GM19438 (cell line): ENCODE measurements at regions not wholly inside any gene's neighbourhood (a gene's known extent, or its start where the extent isn't known, plus 50 kb on each side); places are given as distances from the start of the nearest gene placed in this dataset.
"Not testable (repeated sequence)": the region's sequence is repeated elsewhere in the genome, so short reads cannot be mapped to it uniquely, and the experiment has no call there.

Source experiments
- ATAC-seq: cut with Tn5 transposase; IDR thresholded peaks from one replicate; pipeline ENCODE4 v1.9.1; 2021; ENCODE audit warnings: low read depth; ENCODE audit not compliant: unreplicated experiment

DNA sequence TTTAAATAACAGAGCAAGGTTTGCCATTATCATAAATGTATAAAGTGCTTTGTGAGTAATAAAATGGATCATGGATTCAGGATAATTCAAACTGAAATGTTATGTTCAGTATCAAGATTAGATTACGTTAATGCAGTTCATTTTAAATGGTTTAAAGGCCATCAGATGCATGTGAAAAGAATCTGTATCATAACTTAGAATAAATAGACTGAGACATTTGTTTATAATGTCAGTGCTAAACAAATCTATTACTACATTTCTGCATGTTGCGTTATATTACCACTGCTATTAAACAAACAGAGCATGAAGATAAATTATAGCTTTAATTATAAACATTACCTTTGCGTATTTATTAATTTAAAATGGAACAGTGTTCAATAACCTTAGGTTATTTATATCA is 160.2 kb downstream of the TOX3 start:
- ATAC-seq: no peak

DNA sequence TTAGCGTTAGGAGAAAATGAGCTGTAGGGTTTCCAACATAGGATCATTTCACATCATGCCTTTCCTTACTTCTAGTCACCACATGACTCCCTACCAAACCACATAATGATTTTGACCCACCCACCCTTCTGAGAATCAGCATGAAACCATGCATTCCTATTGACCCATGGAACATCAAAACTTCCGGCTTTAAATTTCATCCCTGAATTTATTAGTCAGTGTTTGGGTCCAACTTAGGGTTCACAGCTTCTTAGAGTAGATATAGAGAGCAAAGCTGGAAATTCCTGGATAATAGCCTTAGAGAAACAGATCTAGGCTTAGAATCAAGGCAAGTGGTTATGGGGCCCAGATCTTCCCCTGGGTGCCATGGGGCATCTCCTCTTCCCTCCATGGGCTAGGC is 162.6 kb downstream of the TOX3 start:
- ATAC-seq: no peak

DNA sequence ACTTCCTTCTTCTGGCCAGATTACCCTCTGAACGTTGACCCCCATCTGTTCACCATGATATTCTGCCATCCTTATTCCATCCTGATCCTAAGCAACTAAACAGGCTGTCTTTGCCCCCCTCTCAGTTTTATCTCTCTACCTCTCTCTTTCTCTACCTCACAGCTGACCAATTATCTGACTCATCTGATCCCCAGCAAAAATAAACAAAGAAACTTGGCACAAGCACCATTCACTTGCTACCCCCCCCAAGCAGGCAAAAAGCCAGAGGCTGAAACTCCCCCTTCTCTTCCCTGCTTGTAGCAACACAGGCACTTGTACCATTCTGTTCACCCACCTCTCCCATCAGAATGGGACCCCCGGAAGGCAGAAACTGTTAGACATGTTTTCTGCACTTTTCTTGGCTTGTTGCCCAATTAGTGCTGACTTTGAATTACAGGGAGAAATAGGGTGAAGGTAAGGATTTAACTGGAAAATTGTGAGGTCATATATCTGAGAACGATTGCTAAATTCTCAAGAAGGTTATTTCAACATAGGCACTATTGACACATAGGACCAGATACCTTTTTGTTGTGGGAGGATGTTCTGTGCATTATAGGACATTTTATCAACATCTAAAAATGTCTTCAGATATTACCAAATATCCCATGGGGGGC is 163.2 kb downstream of the TOX3 start:
- ATAC-seq: no peak

DNA sequence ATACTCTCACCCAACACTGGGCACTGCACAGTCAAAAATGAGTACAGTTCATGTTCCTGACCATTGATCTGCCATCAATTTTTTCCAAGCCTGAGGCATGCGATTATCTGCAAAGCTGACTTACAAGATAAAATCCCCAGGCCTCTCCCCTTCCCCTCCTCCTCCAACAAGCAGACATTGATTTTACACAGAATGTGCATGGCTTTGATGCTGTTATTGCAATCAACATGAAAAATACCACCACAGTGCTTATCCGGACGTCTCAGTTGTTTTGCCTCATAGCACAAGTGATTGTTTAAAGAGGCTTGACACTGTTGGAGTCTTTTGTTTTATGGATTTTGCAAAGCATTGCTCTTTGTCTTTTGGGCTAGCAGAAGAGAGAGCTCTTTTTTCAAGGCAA is 163.8 kb downstream of the TOX3 start:
- ATAC-seq: no peak

DNA sequence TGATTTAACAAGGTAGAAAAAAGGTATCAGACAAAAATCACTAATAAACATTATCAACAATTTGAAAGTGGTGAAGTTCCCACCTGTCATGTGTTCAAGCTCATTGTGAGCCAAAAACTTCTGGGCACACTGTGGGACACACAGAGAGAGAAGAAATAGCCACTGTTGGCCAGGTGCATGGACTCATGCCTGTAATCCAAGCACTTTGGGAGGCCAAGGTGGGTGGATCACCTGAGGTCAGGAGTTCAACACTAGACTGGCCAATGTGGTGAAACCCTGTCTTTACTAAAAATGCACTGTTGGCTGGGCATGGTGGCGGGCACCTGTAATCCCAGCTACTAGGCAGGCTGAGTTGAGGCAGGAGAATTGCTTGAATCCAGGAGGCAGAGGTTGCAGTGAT is 167.4 kb downstream of the TOX3 start:
- ATAC-seq: no peak

DNA sequence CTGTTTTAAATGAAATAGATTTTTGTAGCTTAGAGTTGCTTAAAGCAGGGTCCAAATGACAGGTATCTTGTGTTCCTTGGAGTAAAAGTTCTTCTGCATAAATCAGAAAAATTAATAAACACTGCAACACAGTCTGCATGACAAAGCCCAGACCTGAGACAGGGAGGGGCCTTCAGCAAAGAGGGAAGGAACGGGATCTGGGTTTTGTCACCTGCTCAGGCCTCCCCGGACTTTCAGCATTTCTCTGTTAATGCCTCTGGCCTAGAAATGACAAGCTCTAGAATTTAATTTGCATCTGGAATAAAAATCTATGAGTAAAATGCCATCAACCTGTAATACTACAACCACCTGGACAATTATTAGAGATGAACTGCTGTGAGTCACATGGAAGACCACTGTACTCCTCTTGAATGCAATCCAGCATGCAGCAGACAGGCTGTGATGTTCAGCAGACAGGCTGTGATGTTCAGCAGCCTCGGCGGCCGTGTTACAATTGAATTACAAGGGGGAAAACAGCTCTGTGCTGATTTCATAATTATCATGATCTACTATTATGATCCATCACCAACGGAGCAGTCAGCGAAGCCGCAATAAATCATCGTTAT is 170.2 kb downstream of the TOX3 start:
- no peak for ATAC-seq

DNA sequence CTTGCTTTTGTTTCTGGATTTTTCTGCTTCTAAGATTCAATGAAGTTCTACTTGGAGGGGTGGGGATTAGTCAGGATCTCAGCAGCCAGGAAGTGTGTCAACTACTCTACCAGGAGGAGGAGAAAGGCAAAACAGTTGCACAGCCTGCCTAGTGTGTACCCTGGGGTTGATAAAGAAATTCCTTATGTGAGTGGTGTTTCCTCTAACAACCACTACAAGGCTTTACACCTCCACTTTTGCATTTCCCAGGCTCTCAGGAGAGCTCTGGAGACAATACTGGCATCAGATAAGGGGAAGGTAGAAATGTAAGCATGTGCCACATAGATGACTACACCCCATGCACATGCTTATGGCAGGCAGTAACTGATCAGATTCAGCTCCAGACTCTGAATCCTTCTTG is 174.6 kb downstream of the TOX3 start:
- ATAC-seq: no peak

DNA sequence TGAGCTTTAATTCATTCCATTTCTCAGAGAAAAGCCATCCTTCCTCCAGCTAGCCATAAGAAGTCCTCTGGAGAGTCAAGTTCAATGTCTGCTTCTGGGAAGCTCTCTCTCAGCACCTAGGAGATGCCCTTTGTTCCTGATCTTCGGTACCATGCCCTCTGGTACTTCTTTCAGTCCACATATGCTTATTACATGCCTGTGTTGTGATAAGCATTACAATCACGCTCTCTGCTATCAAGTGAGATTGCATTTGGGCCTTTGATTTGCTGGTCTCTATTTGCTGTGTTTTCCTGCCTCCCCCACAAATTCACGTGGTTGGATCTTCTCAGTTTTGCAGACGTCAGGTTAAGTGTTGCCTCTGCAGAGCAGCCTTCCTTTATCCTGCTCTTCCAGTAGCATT is 178.1 kb downstream of the TOX3 start:
- ATAC-seq: no peak

DNA sequence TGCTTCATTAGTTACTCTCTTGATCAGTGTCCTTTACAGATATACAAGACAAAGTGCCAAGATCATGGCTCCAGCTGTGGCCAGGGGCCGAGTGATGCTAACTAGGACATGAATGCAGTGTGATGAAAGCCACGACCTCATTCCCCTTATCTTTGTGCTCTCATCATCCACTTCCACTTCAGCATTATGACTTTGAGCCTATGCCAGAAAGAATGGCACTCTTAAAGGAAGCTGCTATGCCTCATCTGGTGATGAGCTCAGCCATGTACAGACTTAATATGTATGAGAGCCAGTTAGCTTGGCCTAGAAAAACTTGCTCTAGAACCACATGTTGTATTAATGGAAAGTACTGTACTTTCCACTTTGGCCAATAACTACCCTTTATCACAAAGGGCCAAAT is 179.1 kb downstream of the TOX3 start:
- no peak for ATAC-seq

DNA sequence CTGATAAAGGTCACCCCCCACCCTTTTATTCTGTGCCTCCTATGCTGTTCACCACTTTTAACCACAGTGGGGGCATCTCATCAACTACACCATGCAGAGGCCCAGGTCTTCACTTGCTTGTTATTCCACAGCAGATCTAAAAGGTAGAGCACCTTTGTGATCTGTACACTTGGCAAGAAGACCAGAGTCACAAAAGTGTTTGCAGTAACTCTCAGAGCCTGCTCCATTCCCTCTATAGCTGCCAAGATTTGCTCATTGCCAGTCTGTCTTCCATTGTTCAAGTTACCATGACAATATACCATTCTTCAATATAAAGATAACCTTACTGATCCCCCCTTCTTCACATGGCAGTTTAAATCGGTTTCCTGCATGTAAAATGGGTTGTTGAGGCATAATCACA is 180.0 kb downstream of the TOX3 start:
- no peak for ATAC-seq

DNA sequence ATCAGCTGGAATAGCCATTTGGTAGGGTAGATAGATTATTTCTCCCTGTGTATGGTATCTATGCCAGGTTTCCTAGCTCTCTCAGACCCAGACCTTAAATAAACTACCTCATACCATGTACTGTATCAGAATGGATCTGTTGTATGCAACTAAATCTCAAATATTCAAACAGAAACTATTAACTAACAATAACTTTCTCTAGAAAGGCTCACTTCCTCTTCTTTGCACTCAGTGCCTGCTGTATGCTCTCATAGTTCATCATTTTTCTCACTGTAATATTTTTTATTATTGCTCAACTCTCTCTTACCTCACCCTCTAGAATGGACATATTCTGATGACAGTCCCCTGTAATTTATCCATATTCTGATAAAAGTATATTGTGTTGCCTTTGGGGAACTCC is 182.4 kb downstream of the TOX3 start:
- ATAC-seq: no peak

DNA sequence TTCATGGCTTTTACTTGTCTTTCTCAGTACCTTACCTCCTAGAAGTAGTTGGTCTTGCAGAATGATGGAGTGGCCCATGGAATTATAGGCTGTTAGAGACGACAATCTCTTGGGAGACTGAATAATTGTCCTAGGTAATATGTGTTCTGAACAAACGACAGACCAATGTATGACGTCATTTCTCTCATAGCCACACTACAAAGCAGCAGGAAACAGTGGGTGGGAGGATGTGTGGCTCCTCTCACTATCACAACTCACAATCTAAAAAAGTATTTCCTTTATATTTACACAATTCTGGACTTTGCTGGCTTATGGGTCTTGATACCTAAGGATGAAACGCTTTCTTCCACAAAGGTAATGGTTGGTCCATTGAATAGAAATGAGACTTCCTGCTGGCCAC is 183.9 kb downstream of the TOX3 start:
- ATAC-seq: no peak

DNA sequence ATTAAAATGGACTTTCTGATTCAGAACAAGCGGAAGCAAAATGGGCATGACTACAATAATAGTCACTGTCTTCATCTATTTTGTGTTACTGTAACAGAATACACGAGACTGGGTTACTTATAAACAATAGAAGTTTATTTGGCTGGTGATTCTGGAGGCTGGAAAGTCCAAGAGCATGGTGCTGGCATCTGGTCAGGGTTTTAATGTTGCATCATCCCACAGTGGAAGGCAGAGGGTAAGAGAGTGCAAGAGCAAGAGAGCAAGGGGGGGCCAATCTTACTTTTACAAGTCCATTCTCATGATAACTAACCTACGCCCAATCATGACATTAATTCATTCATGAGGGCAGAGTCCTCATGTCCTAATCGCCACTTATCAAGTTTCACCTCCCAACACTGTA is 189.2 kb downstream of the TOX3 start:
- no peak for ATAC-seq

DNA sequence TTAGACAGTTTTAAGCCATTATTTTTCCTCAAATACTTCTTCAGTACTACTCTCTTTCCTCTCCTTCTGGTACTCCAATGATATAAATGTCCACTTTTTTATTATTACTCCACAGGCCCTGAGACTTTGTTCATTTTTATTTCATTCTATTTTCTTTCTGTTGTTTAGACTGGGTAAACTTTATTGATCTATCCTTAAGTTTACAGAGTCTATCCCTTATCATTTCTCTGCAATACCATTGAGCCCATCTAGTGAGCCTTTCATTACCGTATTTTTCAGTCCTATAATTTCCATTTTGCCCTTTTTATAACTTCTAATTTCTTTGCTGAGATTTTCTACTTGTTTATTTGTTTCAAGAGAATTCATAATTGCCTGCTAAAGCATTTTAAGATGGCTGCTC is 193.7 kb downstream of the TOX3 start:
- ATAC-seq: no peak

DNA sequence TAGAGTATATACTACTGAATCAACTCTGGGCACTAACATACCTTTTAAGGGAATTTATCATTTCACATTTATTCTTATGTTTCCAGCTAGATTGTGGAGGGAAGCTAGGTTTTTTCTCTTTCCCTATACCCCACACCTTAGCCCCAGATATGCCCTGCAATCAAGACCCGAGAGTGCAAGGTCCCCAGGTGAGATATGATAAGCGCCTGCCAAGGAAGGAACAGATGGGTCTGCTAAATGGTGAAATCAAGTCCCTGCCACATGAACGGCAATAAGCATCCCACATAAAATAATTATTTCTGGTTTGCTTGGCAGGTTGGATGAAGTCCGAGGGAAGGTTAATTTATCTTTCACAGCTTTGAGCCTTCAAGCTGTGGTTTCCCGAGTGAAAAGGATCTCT is 195.5 kb downstream of the TOX3 start:
- ATAC-seq: no peak

DNA sequence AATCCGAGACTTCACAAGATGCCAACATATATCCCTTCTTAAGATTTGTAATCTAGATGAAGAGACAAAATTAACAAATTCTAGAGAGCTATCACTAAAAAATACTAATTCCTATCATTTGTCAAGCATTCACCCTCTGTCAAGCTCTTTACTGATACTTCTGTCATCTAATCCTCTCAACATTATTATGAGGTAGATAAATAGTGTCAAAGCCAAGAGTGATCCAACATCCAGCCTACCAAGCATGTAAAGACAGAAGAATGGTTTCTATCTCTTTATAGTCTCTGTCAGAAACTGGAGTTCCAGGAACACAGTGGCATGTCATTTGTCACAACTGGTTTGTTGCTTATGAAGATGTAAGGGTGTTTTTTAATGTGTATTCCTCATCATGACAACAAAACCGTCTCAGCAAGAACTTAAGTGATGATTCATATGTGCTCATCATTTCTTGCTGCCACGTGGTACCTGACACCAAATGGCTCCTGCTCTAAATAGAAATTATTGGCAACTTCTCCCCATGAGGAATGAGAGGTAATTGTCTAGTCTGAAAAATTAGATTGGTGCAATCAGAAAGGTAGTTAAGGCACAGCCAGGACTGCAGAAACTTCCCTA is 196.8 kb downstream of the TOX3 start:
- ATAC-seq: no peak

DNA sequence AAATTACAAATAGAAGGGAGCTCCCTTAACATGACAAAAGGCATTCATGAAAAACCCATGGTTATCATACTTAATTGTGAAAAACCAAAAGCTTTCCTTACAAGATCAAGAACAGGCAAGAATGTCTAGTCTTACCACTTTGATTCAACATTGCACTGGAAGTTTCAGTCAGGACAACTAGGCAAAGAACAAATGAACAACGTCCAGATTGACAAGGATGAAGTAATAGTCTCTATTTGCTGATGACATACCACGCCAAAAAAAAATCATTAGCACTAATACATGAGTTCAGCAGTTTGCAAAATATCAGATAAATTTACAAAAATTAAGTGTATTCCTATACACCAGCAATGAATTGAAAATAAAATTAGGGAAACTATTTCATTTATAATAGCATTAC is 200.2 kb downstream of the TOX3 start:
- ATAC-seq: no peak

DNA sequence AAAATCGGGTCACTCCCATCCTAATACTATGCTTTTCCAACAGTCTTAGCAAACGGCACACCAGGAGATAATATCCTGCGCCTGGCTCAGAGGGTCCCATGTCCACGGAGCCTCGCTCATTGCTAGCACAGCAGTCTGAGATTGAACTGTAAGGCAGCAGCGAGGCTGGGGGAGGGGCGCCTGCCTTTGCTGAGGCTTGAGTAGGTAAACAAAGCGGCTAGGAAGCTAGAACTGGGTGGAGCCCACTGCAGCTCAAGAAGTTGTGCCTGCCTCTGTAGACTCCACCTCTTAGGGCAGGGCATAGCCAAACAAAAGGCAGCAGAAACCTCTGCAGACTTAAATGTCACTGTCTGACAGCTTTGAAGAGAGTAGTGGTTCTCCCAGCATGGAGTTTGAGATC is 213.3 kb downstream of the TOX3 start:
- not testable (repeated sequence) for ATAC-seq

DNA sequence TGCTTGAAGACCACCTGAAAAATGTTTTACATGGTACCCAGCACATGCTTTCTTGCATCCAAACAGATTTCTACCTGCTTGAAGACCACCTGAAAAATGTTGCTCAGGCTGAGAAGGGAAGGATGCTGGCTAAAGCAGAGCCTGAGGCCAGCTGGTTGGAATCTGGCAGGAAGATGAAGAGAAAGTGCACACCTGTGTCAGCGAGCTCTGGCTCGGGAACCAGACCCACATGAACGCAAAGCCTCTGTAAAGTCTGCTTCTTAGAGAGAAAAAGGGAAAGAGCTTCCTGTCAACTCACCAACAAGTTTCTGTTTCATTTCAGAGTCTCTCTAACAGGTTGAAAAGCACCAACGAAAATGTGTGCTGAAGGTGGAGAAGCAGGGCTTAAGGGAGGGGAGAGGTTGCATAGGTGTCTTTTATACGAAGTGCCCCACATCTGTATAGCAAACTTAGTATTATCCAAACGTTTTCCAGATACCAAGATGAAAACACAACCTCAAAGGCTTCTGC is 226.0 kb downstream of the TOX3 start:
- no peak for ATAC-seq

DNA sequence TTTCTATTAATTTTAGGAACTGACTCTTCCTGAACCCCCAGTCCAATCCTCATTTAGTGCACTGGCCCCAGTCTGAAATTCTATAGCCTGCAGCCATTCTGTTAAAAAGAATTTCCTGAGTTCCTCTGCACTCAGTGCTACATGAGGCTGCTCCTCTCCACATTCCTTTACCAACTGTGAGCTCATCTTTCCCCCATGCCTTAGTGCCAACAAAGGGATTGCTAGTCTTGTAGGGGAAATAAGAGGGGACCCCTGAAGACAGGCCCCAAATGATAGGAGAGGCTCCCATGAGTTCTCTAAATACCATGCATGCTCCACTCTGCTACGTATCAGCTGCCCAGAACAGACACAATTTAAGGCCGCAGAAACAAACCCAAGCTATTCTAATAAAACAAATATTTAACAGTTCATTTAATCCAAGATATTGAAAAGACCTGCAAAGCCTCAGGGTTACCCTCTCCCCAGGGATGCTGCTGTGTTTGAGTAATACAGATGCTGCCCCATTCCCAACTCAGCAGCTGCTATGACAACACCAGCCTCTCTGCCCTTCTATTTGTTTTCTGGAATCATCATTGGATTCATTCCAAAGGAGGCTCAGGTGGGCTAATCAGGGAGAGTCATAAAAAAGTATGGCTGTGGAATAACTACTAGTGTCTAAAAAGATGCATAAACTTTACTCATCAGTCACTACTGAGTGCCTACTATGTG is 228.5 kb downstream of the TOX3 start:
- no peak for ATAC-seq

DNA sequence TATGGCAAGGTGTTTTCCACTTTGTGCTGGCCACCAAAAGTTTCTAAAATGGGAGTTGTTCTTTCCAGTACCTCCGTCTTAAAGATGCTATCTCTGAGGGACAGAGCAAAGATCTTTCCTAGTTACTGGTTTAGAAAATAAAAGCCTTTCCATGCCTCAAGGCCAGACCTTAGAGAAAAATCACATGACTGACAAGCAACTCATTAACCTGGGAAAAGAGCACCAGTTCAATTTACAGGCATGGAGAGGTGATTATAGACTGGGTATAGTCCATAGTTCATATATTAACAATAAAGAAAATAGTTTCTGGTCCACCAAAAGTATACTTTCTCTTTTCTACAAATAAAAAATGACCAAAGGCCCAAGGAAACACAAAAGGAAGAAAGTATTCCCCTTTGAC is 230.7 kb downstream of the TOX3 start:
- ATAC-seq: no peak

DNA sequence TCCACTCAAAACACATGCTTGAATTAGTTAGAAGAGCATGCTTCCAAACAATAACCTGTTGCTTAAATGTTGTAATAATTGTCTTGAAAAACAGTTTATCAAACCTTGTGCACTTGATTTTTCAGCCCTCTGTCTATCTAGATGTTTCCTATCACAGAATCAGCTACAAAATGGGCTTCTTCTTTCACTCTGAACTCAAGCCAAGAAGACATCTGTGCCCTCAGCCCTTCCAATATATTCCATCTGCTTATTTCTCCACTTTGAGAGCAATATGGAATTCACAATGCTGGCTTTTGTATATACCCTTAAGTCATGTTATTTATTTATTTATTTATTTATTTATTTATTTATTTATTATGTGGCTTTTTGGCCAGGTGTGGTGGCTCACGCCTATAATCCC is 234.2 kb downstream of the TOX3 start:
- ATAC-seq: no peak
